Mesendoderm (in vitro differentiated cells): ENCODE measurements at regions not wholly inside any gene's neighbourhood (a gene's known extent, or its start where the extent isn't known, plus 50 kb on each side); places are given as distances from the start of the nearest gene placed in this dataset.
"Not testable (repeated sequence)": the region's sequence is repeated elsewhere in the genome, so short reads cannot be mapped to it uniquely, and the experiment has no call there.

Experiments used
- DNase-seq: peaks from one replicate; pipeline ENCODE4 v3.0.0; 2013
- H2AK5ac ChIP-seq: 2 replicates; pipeline ENCODE4 v1.6.1; 2013; ENCODE audit warnings: low read length, inconsistent platforms
- H2BK120ac ChIP-seq: 2 replicates; pipeline ENCODE4 v1.6.1; 2013; ENCODE audit warnings: low read depth, mild to moderate bottlenecking, low read length, moderate library complexity, mixed read lengths
- H2BK15ac ChIP-seq: replicated peaks from 2 replicates; pipeline ENCODE4 v1.6.1; 2013; ENCODE audit warnings: low read depth, mild to moderate bottlenecking, moderate library complexity
- H2BK5ac ChIP-seq: 2 replicates; pipeline ENCODE4 v1.6.1; 2013; ENCODE audit warnings: low read length, inconsistent platforms
- H3K18ac ChIP-seq: 2 replicates; pipeline ENCODE4 v1.6.1; 2013; ENCODE audit warnings: mild to moderate bottlenecking, low read length, mixed read lengths
- H3K23ac ChIP-seq: one replicate; pipeline ENCODE4 v1.6.1; 2013; ENCODE audit warnings: low read length
- H3K27ac ChIP-seq: 2 replicates; pipeline ENCODE4 v1.5.1; 2013; ENCODE audit warnings: low read depth, mild to moderate bottlenecking, inconsistent platforms, low read length, moderate library complexity
- H3K27me3 ChIP-seq: 2 replicates; pipeline ENCODE4 v1.6.1; 2013; ENCODE audit warnings: low read length, control low read depth, mild to moderate bottlenecking, inconsistent platforms; ENCODE audit not compliant: insufficient read depth, poor library complexity
- H3K36me3 ChIP-seq: 2 replicates; pipeline ENCODE4 v1.6.1; 2013; ENCODE audit warnings: low read length, inconsistent platforms; ENCODE audit not compliant: control insufficient read depth, insufficient read depth
- H3K4ac ChIP-seq: one replicate; pipeline ENCODE4 v1.6.1; 2013; ENCODE audit warnings: low read depth, mild to moderate bottlenecking, low read length, moderate library complexity
- H3K4me1 ChIP-seq: 2 replicates; pipeline ENCODE4 v1.6.1; 2013; ENCODE audit warnings: low read depth, low read length, inconsistent platforms; ENCODE audit not compliant: control insufficient read depth
- H3K4me2 ChIP-seq: 2 replicates; pipeline ENCODE4 v1.6.1; 2013; ENCODE audit warnings: low read length
- H3K4me3 ChIP-seq: 2 replicates; pipeline ENCODE4 v1.5.1; 2013; ENCODE audit warnings: mild to moderate bottlenecking, low read length
- H3K56ac ChIP-seq: one replicate; pipeline ENCODE4 v1.6.1; 2013; ENCODE audit warnings: low read length
- H3K79me1 ChIP-seq: 2 replicates; pipeline ENCODE4 v1.6.1; 2013; ENCODE audit warnings: low read length, inconsistent platforms
- H3K79me2 ChIP-seq: 2 replicates; pipeline ENCODE4 v1.6.1; 2013; ENCODE audit warnings: mild to moderate bottlenecking, low read length; ENCODE audit not compliant: control insufficient read depth, insufficient read depth
- H3K9ac ChIP-seq: 2 replicates; pipeline ENCODE4 v1.6.1; 2013; ENCODE audit warnings: low read length, inconsistent platforms
- H4K5ac ChIP-seq: one replicate; pipeline ENCODE4 v1.6.1; 2013; ENCODE audit warnings: low read length
- H4K8ac ChIP-seq: one replicate; pipeline ENCODE4 v1.6.1; 2013; ENCODE audit warnings: low read depth, mild to moderate bottlenecking, control low read depth, low read length, moderate library complexity
- WGBS: extraction: QIAGEN DNeasy Blood & Tissue Kit; methylation state at CpG from one replicate; pipeline ENCODE4 v1.1.7; 2013; ENCODE audit warnings: low lambda C conversion rate, missing lambda C conversion rate; ENCODE audit not compliant: insufficient coverage; ENCODE audit errors: extremely low coverage; 5-methylcytosine and 5-hydroxymethylcytosine counted together

GRCh38 chrX:127702527-127702926 is 349.7 kb downstream of the ACTRT1 start:
- no CpG with 5 or more reads among the region's 2 CpGs for WGBS
- no peak overlapping the region for H2BK120ac ChIP-seq

GRCh38 chrX:127662942-127663341 is 389.3 kb downstream of the ACTRT1 start:
- H3K9ac ChIP-seq, H3K27ac ChIP-seq, H3K23ac ChIP-seq, H2AK5ac ChIP-seq, H2BK120ac ChIP-seq, H2BK15ac ChIP-seq, H3K18ac ChIP-seq, H3K4me3 ChIP-seq, H3K4me2 ChIP-seq, H4K8ac ChIP-seq, H3K27me3 ChIP-seq, H2BK5ac ChIP-seq, H3K56ac ChIP-seq, H3K79me2 ChIP-seq, H3K79me1 ChIP-seq, DNase-seq, H3K4me1 ChIP-seq, H3K4ac ChIP-seq, H3K36me3 ChIP-seq, H4K5ac ChIP-seq: not testable (repeated sequence)
- WGBS = no CpG with 5 or more reads among the region's 32 CpGs

More at GRCh38 chrX:127702527-127702926, 349.7 kb downstream of the ACTRT1 start:
- no peak for DNase-seq
- Histone ChIP-seq H3K36me3 (no peaks in the 10 kb centered on the region), H3K4me3 (no peak overlapping the region), H4K5ac (no peak overlapping the region), H3K4me2 (no peak overlapping the region), H4K8ac (no peak overlapping the region), H3K27ac (no peak overlapping the region), H3K56ac (no peak overlapping the region), H3K27me3 (no peaks in the 10 kb centered on the region), H2BK5ac (no peak overlapping the region), H3K18ac (no peak overlapping the region), H3K23ac (no peak overlapping the region), H2AK5ac (no peak overlapping the region), H3K4me1 (no peaks in the 10 kb centered on the region), H3K79me1 (no peaks in the 10 kb centered on the region), H3K9ac (no peak overlapping the region), H3K4ac (no peak overlapping the region), H2BK15ac (no peak overlapping the region), H3K79me2 (no peaks in the 10 kb centered on the region)

GRCh38 chrX:127649011-127649410 is 403.2 kb downstream of the ACTRT1 start:
- Histone ChIP-seq H3K18ac (no peak overlapping the region), H4K5ac (no peak overlapping the region), H3K4ac (no peak overlapping the region), H3K4me1 (no peaks in the 10 kb centered on the region), H3K79me2 (no peaks in the 10 kb centered on the region), H4K8ac (no peak overlapping the region), H3K27ac (no peak overlapping the region), H3K36me3 (no peaks in the 10 kb centered on the region), H3K4me2 (no peak overlapping the region), H2BK15ac (no peak overlapping the region), H2BK120ac (no peak overlapping the region), H3K56ac (no peak overlapping the region), H3K23ac (no peak overlapping the region), H3K27me3 (no peaks in the 10 kb centered on the region), H3K9ac (no peak overlapping the region), H2AK5ac (no peak overlapping the region), H3K79me1 (no peaks in the 10 kb centered on the region), H3K4me3 (no peak overlapping the region), H2BK5ac (no peak overlapping the region)
- peak; percentile 0 for DNase-seq
- no CpG with 5 or more reads among the region's 1 CpG for WGBS

- Histone ChIP-seq H2BK120ac (no peak overlapping the region), H2BK5ac (no peak overlapping the region), H4K5ac (no peak overlapping the region), H3K23ac (no peak overlapping the region), H2AK5ac (no peak overlapping the region), H3K79me1 (no peaks in the 10 kb centered on the region), H3K27me3 (no peaks in the 10 kb centered on the region), H4K8ac (no peak overlapping the region), H3K4ac (no peak overlapping the region), H3K27ac (no peak overlapping the region), H2BK15ac (no peak overlapping the region), H3K56ac (no peak overlapping the region), H3K4me3 (no peak overlapping the region), H3K9ac (no peak overlapping the region), H3K79me2 (no peaks in the 10 kb centered on the region), H3K4me2 (no peak overlapping the region), H3K36me3 (no peaks in the 10 kb centered on the region), H3K18ac (no peak overlapping the region), H3K4me1 (no peaks in the 10 kb centered on the region)
- WGBS = no CpG with 5 or more reads among the region's 5 CpGs
- DNase-seq = no peak
Observed at GRCh38 chrX:127621780-127622179, 430.4 kb downstream of the ACTRT1 start.

GRCh38 chrX:127606590-127606989 is 445.6 kb downstream of the ACTRT1 start:
- Histone ChIP-seq H3K27me3 (no peaks in the 10 kb centered on the region), H3K36me3 (no peaks in the 10 kb centered on the region), H2BK120ac (no peak overlapping the region), H4K8ac (no peak overlapping the region), H3K4me3 (no peak overlapping the region), H4K5ac (no peak overlapping the region), H3K27ac (no peak overlapping the region), H3K23ac (no peak overlapping the region), H3K4me1 (no peaks in the 10 kb centered on the region), H3K56ac (no peak overlapping the region), H3K4me2 (no peak overlapping the region), H3K4ac (no peak overlapping the region), H2BK15ac (no peak overlapping the region), H2AK5ac (no peak overlapping the region), H2BK5ac (no peak overlapping the region), H3K79me1 (no peaks in the 10 kb centered on the region), H3K79me2 (no peaks in the 10 kb centered on the region), H3K18ac (no peak overlapping the region), H3K9ac (no peak overlapping the region)
- no peak for DNase-seq
- WGBS = no CpG with 5 or more reads among the region's 1 CpG

GRCh38 chrX:127596882-127597281 is 455.3 kb downstream of the ACTRT1 start:
- Histone ChIP-seq H3K56ac (no peak overlapping the region), H2BK120ac (no peak overlapping the region), H2AK5ac (no peak overlapping the region), H4K5ac (no peak overlapping the region), H3K27me3 (no peaks in the 10 kb centered on the region), H3K4me2 (no peak overlapping the region), H2BK5ac (no peak overlapping the region), H3K4me1 (no peaks in the 10 kb centered on the region), H3K9ac (no peak overlapping the region), H3K4ac (no peak overlapping the region), H3K79me1 (no peaks in the 10 kb centered on the region), H2BK15ac (no peak overlapping the region), H3K79me2 (no peaks in the 10 kb centered on the region), H4K8ac (no peak overlapping the region), H3K36me3 (no peaks in the 10 kb centered on the region), H3K27ac (no peak overlapping the region), H3K23ac (no peak overlapping the region), H3K4me3 (no peak overlapping the region), H3K18ac (no peak overlapping the region)
- no CpG with 5 or more reads among the region's 1 CpG for WGBS
- no peak for DNase-seq
